Stromal cell of bone marrow (primary cell): ENCODE measurements at regions not wholly inside any gene's neighbourhood (a gene's known extent, or its start where the extent isn't known, plus 50 kb on each side); places are given as distances from the start of the nearest gene placed in this dataset.

ENCODE experiments used
- DNase-seq: peaks from one replicate; pipeline ENCODE4 v3.0.0-alpha.2; 2012; ENCODE audit warnings: low read depth

DNA sequence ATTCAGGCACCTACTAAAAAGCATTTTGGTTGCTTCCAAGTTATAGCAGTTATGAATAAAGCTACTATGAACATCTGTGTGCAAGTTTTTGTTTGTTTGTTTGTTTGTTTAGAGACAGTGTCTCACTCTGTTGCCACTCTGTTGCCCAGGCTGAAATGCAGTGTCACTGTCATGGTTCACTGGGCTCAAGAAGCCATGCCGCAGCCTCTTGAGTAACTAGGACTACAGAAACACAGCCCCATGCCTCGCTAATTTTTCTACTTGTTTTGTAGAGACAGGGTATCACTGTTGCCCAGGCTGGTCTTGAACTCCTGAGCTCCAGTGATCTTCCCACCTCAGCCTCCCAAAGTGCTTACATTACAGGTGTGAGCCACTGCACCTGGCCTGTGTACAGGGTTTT lies 795.9 kb downstream of the EPHA7 start:
- DNase-seq = no peak

DNA sequence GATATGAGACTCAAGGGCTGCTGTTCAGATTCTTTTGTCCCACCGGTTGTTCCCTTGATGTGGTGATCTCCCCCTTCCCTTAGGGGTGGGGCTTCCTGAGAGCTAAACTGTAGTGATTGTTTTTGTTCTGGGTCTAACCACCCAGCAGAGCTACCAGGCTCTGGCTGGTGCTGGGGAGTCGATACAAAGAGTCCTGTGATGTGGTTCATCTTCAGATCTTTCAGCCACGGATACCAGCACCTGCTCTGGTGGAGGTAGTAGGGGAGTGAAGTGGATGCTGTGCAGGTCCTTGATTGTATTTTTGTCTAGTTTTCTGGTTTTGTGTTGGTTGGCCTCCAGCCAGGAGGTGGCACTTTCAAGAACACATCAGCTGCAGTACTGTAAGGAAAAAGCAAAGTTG lies 801.6 kb downstream of the EPHA7 start:
- DNase-seq = no peak

DNA sequence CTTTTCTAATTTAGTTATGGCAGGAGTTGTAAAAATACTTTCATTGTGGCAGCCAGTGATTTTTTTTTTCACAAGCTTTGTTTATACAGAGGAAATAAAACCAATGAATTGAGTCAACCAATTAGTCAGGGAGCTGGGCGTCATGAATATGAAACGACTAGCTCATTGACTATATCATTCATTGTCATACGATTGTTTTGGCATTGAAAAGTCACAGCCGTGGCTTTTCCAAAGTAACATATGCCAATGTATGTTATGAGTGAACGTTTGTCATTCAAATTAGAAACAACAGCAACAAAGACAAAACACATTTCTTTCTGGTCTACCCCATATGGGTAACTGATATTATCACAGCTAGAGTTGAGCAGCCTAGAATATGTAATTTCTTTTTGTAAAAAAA lies 810.6 kb downstream of the EPHA7 start:
- DNase-seq = no peak

DNA sequence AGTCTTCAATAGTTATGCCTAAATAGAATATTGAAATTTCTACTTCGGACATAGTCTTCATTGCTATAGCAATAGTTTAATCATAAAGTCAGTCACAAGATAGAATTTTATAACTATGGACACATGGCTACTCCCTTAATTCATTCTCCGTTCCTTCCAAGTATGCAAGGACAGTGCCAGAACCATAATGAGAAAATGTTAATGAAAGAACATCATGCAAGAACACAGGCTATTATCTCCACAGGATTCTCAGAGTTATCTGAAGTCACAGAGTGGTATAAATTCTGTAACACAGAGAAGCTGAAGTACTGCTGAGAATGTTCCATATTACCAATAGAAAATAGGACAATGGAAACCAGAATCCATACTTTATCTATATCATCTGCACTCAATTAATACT lies 826.2 kb downstream of the EPHA7 start:
- no peak for DNase-seq

DNA sequence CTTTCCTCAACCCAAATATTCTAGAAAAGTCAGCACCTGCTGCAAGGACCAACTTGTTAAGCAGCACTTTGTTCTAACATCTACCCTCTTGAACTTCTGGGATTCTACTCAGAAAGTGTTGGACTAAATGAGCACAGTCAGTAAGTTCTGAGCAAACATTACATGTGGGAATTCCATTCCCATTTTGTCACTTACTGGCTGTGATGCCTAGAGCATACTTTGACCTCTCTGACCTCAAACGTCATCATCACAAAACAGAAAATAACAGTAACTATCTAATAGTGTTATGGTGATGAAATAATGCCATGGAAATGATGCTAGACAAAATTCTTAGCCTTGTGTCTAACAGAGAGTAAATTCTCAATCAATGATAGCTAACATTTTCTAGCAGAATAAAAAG lies 829.4 kb downstream of the EPHA7 start:
- DNase-seq = no peak

DNA sequence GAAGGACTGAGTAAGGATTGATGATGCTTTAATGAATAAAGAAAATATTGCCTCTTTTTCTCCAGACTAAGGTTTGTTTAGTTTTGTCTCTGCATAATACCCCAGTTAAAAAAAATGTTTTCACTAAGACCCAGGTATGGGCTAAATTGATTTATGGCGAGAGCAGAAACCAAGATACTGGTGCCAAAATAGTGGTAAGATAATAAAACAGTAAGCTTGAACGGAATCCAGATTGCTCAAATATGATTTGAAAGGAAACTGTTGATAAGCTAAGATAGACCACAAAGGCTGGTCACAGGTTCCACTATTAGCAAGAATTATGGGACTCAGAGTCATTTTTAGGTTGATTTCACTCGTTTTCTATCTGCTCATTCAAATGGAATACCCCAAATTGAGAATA lies 831.2 kb downstream of the EPHA7 start:
- DNase-seq = no peak

DNA sequence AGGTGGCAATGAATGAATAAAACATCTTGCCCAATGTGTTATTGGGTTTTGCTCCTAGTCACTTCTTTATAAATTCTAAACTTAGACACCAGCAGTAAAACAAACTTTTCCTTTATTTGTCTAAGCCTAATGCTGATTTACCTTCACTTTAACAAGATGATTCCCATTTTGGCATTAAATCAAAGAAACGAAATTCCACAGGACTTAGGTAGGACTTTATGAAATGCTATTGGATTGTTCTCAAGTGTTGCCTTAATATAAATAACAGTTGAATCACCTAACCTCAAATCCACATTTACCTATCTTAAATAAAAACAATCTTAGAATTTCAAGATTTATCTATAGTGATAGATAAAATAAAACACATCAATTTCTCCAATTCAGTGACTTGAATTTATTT lies 831.8 kb downstream of the EPHA7 start:
- DNase-seq = no peak

DNA sequence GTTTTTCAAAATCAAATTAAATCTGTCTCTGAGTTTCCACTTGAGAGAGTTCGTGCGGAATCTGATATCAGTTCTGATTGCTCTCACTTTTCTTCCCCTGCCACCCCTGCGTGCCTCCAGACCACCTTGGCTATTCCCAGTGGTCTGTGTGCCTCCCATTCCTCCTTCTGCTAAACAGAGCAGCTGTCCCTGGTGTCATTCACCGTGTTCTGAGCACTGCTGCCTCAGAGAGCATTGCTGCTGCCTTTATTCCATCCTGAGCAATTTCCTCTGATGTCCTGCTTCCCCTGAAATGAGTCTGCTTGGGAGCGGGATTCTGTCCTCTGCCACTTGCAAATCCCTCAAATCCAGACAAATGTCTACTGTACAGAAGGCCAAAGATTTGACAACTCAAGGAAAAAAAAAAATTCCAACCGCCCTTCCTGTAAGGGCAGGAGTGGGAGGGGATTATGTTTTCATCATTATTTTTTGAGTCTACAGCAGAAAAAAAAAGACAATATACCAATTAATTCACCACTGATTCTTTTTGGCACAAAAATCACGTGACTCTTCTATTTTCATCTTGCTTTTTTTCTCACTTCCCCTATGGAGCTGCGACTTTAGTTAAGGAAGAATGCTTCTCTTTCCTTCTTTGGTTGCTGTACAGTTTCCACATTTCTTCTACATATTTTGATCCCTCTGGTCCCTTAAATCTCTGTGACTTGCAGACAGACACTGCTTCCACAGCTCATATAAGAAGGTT lies 833.0 kb downstream of the EPHA7 start:
- no peak for DNase-seq

DNA sequence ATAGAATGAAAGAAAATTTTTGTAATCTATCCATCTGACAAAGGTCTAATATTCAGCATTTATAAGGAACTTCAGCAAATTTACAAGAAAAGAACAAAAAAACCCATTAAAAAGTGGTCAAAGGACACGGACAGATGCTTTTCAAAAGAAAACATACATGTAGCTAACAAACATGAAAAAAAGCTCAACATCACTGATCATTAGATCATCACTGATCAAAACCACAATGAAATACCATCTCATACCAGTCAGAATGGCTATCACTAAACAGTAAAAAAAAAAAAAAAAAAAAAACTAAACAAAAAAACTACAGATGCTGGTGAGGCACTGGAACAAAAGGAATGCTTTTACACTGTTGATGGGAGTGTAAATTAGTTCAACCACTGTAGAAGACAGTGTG lies 837.1 kb downstream of the EPHA7 start:
- DNase-seq = no peak

DNA sequence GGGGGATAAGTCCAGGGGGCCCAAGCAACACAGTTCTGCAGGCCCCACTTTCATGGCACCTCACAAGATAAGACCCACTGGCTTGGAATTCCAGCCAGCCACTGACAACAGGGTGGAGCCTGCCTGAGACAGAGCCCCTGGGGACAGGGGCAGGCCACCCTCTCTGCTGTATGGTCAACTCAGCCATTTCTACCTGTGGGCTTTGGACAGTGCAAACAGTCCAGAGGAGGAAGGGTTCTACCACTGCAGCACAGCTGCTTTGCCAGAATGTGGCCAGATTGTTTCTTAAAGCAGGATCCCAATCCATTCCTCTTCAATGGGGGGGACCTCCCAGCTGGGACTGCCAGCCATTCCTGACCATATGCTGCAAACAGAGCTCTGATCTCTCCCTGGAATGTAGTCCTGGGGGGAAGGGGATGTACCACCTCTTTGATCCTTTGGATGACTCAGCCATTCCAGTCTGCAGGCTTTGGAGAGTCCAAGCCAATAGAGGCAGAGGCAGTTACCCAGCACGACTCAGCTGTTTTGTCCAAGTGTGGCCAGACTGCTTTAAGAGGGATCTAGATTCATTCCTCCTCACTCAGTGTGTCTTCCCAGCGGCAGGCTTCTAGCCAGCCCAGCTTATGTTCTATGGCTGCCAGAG lies 842.2 kb downstream of the EPHA7 start:
- no peak for DNase-seq

DNA sequence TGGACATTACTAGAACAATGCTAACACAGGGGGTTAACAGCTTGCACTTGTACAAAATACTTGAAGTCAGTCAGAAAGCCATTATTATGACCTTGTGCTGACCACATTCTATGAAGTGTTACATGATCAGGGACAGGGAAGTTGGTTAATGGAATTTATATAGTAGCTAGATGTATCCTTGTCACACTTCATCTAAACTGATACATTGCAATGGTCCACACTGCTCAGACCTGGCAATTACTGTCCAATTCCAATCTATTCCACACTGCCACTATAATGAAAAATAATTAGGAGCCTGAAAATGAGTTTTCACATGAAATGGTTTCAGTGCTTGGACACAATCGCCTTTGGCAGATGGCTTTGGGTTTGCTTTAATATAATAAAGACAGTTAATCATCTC lies 850.8 kb downstream of the EPHA7 start:
- no peak for DNase-seq

DNA sequence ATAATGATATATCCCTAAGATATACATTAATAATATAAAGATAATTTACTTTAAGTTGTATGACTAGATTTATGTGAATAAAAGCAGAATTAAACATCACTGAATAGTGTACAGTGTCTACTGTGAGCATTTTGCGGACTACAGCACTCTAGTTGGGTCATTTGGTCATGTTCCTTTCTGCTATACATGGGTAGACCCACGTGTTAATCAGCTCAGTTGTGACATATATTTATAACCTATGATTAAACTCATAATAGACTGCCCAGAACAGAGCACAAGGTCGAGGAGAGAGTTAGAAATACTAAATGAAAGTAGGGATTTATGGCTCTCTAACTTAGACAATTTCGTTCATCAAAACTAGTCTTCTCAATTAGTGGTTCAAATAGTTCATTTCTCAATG lies 852.7 kb downstream of the EPHA7 start:
- DNase-seq = no peak

DNA sequence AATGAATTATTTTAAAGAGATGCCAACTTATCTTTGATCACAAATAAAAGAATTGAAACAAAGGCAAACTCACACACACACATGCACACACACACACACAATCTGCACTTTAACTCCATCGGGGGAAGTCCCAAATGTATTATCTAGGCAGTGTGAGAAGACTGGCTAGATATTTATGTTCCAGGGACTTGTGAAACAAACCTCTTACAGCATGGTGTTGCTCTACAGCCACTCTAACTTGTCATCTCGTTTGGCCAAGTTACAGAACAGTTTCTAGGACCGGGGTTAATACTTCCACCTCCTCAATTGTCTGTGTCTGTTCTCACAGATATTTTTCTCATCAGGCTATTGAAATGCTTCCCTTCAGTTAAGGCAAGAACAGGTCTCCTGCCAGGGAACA lies 855.0 kb downstream of the EPHA7 start:
- DNase-seq = no peak

DNA sequence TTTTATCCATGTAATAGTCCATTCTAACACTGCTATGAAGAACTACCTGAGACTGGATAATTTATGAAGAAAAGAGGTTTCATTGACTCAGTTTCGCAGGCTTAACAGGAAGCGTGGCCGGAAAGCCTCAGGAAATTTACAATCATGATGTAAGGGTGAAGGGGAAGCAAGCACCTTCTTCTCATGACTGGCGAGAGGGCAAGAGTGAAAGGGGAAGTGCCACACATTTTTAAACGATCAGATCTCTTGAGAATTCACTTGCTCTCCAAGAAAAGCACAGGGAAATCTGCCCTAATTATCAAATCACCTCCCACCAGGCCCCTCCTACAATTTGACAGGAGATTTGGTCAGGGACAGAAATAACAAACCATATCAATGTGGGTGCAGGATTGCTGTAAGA lies 859.7 kb downstream of the EPHA7 start:
- DNase-seq = no peak

DNA sequence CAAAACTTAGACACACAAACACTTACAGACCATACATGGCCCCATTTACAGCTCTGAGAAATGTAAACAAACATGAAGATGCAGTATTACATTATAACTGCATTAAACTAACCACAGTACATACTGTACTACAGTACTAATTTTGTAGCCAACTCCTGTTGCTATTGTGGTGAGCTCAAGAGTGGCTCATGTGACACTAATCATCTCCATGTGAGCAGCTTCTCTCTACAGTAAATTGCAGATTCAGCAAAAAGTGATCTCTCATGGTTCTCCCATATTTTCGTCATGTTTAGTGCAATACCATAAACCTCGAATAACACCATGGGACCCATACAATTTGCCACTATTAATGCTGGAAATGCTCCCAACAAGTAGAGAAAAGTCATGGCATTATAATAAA lies 860.4 kb downstream of the EPHA7 start:
- no peak for DNase-seq

DNA sequence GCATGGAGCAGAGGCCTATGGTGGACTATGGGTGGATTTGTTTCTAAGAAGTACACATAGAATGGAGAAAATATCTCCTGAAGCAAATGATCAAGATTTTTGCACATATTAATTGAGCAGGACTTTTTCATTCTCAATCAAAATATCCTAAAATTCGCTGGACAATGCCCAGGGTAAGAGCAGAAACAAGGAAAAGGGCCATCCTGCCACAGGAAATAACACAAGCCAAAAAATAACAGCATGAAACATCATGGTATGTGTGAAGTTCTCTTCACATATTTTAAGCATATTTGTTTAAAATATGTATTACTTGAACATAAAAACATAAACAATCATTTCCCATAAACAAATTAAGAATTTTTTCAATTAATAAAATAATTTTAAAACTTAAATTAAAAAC lies 868.9 kb downstream of the EPHA7 start:
- DNase-seq = no peak

DNA sequence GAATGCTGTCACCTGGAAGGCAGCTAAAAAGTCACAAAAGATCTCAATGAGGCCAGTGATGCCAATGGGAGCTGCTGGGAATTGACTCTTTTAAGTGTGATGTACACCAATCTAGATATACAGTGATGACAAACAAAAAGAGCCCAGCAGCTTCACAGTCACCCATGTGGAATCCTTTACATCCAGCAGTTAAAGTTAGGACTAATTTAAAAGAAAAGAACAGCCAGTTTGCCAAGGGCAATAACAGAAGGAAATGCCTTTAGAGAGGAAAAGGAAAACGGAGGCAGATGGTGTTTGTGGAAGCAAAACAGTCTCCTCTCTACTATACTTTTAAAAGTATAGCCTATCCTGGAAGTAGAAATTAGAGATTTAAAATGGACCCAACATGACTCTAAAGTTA lies 873.5 kb downstream of the EPHA7 start:
- no peak for DNase-seq

DNA sequence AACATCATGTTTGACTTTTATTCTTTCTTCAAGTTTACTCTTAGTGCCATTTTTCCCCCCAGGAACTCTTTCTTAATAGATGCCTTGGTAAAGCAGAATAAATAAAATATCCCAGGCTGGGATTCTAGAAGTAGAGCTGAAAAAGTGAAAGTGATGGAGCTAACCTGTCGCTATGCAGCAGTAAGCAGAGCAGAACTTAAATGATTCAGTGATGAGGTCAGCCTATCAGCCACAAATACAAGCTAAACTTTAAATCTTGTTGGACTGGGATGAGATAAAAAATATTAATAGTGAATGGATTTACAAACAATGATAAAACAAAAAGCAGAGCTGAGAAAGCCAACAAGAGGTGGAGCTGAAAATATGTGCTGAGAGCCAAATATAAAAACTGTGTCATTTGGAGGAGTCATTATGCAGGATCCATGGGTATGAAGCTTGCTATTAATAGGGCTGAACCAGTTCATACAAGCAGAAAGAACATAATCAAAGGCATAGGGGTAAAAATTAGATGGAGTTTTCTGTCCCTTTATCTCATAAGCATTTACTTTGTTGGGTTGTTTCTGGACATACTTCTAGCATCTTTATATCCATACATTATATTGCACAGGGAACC lies 877.8 kb downstream of the EPHA7 start:
- DNase-seq = no peak

DNA sequence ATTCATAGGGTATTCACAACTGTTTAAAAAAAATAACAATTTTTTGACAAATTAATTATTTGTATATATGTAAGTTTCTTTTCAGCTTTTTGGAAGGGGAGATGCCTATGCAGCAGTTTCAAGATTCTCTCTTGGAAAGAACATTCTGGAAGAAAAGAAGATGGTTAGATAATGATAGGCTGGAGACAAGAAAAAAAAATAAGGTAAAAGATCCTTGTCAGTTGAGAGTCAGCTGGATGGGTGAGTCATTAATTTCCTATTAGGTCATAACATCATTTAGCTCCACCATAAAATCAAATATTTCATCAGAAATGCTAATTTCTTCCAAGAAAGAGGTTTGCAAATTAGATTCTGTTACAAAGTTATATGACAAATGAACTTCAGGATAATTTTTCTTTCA lies 880.4 kb downstream of the EPHA7 start:
- DNase-seq = no peak

DNA sequence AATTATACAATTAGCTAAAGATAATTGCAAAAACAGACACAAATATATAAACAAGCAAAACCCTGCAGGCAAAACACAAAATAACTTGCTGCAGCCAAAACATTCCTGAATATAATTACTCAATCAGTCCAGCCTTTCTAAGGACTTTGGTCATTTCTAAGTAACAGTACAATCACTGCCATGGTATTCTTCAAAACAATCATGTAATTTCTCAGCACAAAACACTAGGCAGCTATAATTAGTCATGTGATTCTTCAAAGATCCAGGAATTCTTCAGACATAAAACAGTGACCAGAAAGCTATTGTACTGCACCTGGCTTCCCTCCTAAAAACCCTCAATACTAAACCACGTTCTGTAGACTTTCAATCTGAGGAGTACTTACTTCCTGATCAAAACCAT lies 881.1 kb downstream of the EPHA7 start:
- DNase-seq = no peak

DNA sequence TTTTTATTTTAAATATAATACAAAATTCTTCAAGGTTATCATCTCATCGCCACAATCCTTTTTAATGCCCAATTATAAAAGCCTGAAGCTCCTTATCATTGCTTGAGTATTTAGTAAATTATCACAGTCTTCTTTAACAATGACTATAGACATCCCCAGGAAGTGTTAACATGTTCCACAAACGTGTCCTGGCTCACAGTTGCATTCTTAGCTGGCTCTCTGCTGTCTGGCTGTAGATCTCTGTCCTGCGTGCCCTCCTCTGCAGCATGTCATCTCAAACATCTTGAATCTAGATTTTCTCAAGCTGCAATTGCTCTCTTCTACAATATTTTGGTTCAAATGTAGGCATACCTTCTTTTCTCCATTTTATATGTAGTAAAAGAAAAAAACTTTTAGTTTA lies 885.2 kb downstream of the EPHA7 start:
- no peak for DNase-seq

DNA sequence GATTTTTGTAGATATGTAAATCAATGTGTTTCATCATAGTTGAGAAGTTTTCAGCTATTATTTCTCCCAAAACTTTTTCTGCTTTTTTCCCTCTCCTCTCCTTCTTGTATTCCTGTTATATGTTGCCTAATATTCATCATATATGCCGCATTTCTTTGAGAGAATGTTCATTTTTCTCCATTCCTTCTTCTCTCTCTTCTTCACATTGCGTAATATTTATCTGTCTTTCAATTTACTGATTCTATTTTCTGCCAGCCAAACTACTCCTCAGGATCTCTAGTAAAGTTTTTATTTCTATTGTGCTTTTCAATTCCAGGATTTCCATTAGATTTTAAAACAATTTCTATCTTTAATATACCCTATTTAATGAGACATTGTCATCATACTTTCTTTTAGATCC lies 896.8 kb downstream of the EPHA7 start:
- no peak for DNase-seq

DNA sequence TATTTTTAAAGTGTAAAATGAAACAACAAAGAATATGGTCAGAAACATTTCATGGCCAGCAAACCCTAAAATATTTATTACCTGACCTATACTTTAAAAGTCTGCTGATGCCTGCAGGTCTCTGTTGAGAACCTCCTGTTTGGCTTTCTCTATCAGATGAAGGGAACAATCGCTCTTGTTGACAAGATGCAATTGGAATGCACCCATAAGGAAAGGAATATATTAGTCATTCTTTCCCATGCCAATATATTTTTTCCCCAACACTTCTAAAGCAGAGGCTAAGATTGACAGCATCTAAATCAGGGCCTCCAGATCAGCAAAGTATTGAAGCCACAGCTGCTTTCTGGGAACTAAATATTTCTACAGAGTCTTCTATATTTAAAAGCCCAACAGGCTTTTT lies 897.8 kb downstream of the EPHA7 start:
- DNase-seq = no peak

DNA sequence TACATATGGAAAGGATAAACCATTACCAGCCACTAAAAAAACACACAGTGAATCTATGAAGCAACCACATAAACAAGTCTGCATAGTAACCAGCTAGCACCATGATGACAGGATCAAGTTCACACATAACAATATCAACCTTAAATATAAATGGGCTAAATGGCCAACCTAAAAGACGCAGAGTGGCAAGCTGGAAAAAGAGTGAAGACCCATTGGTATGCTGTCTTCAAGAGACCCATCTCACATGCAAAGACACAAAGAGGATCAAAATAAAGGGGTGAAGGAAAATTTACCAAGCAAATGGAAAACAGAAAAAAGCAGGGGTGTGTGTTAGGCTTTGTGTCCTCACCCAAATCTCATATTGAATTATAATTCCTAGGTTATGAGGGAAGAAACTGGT lies 909.2 kb downstream of the EPHA7 start:
- DNase-seq = no peak
